ENCODE measurements at regions not wholly inside any gene's neighbourhood (a gene's known extent, or its start where the extent isn't known, plus 50 kb on each side); places are given as distances from the start of the nearest gene placed in this dataset.

GRCh38 chr7:68146983-68147382 is 1150.3 kb downstream of the TYW1 start:
- TF ChIP-seq SIN3A (IDR thresholded peaks at IDR 0.05; ENCODE audit: borderline replicate concordance, insufficient read depth, low read length) (no peak), REST (IDR thresholded peaks at IDR 0.05; ENCODE audit: insufficient read depth in 1 of 2, low read depth in 2 of 2, low read length in 2 of 2) (no peak), TAF1 (IDR thresholded peaks at IDR 0.05; ENCODE audit: borderline replicate concordance, insufficient read depth, low read length) (no peak), POLR2AphosphoS5 (IDR thresholded peaks at IDR 0.05; ENCODE audit: low read depth, low read length) (no peak), FOXP2 (optimal IDR thresholded peaks at IDR 0.05; ENCODE audit: borderline replicate concordance, extremely low read depth, extremely low read length, insufficient read depth) (no peak)

- TF ChIP-seq REST (IDR thresholded peaks at IDR 0.05; ENCODE audit: insufficient read depth in 1 of 2, low read depth in 2 of 2, low read length in 2 of 2) (no peak), TAF1 (IDR thresholded peaks at IDR 0.05; ENCODE audit: borderline replicate concordance, insufficient read depth, low read length) (no peak), FOXP2 (optimal IDR thresholded peaks at IDR 0.05; ENCODE audit: borderline replicate concordance, extremely low read depth, extremely low read length, insufficient read depth) (no peak), SIN3A (IDR thresholded peaks at IDR 0.05; ENCODE audit: borderline replicate concordance, insufficient read depth, low read length) (no peak), POLR2AphosphoS5 (IDR thresholded peaks at IDR 0.05; ENCODE audit: low read depth, low read length) (no peak)
These were observed 1151.1 kb downstream of the TYW1 start for GRCh38 chr7:68147614-68148238.

GRCh38 chr7:68148440-68148839 is 1151.8 kb downstream of the TYW1 start:
- TF ChIP-seq TAF1 (IDR thresholded peaks at IDR 0.05; ENCODE audit: borderline replicate concordance, insufficient read depth, low read length) (no peak), SIN3A (IDR thresholded peaks at IDR 0.05; ENCODE audit: borderline replicate concordance, insufficient read depth, low read length) (no peak), REST (IDR thresholded peaks at IDR 0.05; ENCODE audit: insufficient read depth in 1 of 2, low read depth in 2 of 2, low read length in 2 of 2) (no peak), FOXP2 (optimal IDR thresholded peaks at IDR 0.05; ENCODE audit: borderline replicate concordance, extremely low read depth, extremely low read length, insufficient read depth) (no peak)

GRCh38 chr7:68152205-68152604 is 1155.6 kb downstream of the TYW1 start:
- TF ChIP-seq TAF1 (IDR thresholded peaks at IDR 0.05; ENCODE audit: borderline replicate concordance, insufficient read depth, low read length) = no peak
- TF ChIP-seq POLR2AphosphoS5 (IDR thresholded peaks at IDR 0.05; ENCODE audit: low read depth, low read length) = no peak
- no peak for TF ChIP-seq FOXP2 (optimal IDR thresholded peaks at IDR 0.05; ENCODE audit: borderline replicate concordance, extremely low read depth, extremely low read length, insufficient read depth)
- TF ChIP-seq SIN3A (IDR thresholded peaks at IDR 0.05; ENCODE audit: borderline replicate concordance, insufficient read depth, low read length) = no peak
- no peak for TF ChIP-seq REST (IDR thresholded peaks at IDR 0.05; ENCODE audit: insufficient read depth in 1 of 2, low read depth in 2 of 2, low read length in 2 of 2)

Measured in PFSK-1 (cell line).